ENCODE measurements at regions not wholly inside any gene's neighbourhood (a gene's known extent, or its start where the extent isn't known, plus 50 kb on each side); places are given as distances from the start of the nearest gene placed in this dataset.

DNA sequence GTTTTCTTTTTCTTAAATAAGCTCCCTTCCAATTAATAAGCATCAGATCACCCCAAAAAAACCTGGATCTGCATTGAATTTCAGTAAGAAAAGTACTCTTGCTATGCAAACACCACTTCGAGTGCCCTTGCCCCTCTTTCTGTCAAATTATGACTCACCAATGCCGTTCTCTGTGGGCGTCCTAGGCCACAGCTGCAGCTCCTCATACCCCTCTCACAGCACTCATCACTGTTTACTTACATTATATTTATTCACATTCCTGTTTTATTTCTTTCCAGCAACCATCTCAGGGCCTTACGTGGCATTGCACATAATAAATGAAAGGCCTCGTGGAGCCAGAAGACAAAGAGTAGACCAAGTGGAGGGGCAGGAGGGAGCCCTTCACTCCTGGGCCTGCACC, 99.1 kb upstream of the CTTNBP2NL start:
- H2AFZ ChIP-seq (ENCODE audit: low read length), result no peak overlapping the region
- H3K4me1 ChIP-seq (ENCODE audit: insufficient read depth, low read length, poor library complexity, severe bottlenecking), result no peaks in the 10 kb centered on the region
- no peaks in the 10 kb centered on the region for H3K27me3 ChIP-seq (ENCODE audit: insufficient read depth, low read length, poor library complexity, severe bottlenecking)
- no peaks in the 10 kb centered on the region for H3K9me3 ChIP-seq (ENCODE audit: insufficient read depth, low read depth, low read length)
- H3K4me3 ChIP-seq (ENCODE audit: low read length, poor library complexity, severe bottlenecking), result no peak overlapping the region
- no peaks in the 10 kb centered on the region for H3K36me3 ChIP-seq (ENCODE audit: insufficient read depth, low read length)
- H3K79me2 ChIP-seq (ENCODE audit: insufficient read depth, low read length), result no peaks in the 10 kb centered on the region
- H4K20me1 ChIP-seq (ENCODE audit: insufficient read depth, low read length, poor library complexity, severe bottlenecking), result no peaks in the 10 kb centered on the region
- H3K9ac ChIP-seq (ENCODE audit: low read depth, low read length, poor library complexity, severe bottlenecking), result no peak overlapping the region
- H3K4me2 ChIP-seq (ENCODE audit: low read depth, low read length, poor library complexity, severe bottlenecking), result no peak overlapping the region
- no peaks in the 10 kb centered on the region for H3K9me2 ChIP-seq (replicated peaks; ENCODE audit: low read depth, low read length)
- TF ChIP-seq EZH2phosphoT487 (IDR thresholded peaks at IDR 0.05; ENCODE audit: borderline replicate concordance), result no peak
- TF ChIP-seq, protein P1, sequence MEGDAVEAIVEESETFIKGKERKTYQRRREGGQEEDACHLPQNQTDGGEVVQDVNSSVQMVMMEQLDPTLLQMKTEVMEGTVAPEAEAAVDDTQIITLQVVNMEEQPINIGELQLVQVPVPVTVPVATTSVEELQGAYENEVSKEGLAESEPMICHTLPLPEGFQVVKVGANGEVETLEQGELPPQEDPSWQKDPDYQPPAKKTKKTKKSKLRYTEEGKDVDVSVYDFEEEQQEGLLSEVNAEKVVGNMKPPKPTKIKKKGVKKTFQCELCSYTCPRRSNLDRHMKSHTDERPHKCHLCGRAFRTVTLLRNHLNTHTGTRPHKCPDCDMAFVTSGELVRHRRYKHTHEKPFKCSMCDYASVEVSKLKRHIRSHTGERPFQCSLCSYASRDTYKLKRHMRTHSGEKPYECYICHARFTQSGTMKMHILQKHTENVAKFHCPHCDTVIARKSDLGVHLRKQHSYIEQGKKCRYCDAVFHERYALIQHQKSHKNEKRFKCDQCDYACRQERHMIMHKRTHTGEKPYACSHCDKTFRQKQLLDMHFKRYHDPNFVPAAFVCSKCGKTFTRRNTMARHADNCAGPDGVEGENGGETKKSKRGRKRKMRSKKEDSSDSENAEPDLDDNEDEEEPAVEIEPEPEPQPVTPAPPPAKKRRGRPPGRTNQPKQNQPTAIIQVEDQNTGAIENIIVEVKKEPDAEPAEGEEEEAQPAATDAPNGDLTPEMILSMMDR (conservative IDR thresholded peaks at IDR 0.05; ENCODE audit: low read length), result no peak
- no peaks in the 10 kb centered on the region for H3F3A ChIP-seq (ENCODE audit: low read depth)

DNA sequence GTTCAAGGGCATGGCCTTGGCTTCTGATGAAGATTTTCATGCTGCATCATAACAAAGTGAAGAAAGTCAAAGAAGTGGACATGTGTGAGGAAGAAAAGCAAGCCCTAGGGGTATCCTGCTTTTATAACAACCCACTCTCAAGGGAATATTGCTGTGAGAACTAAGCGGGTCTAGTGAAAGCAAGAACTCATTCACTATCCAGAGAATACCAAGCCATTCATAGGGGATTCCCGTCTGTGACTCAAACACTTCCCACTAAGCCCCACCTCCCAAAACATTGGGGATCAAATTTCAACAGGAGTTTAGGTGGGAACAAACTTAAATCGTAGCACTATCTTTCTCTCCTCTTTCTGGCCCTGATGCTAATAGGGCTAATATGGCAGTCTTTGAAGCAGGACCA, 98.5 kb upstream of the CTTNBP2NL start:
- Histone ChIP-seq H4K20me1 (ENCODE audit: insufficient read depth, low read length, poor library complexity, severe bottlenecking) (no peaks in the 10 kb centered on the region), H3K36me3 (ENCODE audit: insufficient read depth, low read length) (no peaks in the 10 kb centered on the region), H3K27me3 (ENCODE audit: insufficient read depth, low read length, poor library complexity, severe bottlenecking) (no peaks in the 10 kb centered on the region), H3K9ac (ENCODE audit: low read depth, low read length, poor library complexity, severe bottlenecking) (no peak overlapping the region), H3K4me2 (ENCODE audit: low read depth, low read length, poor library complexity, severe bottlenecking) (no peak overlapping the region), H3K4me3 (ENCODE audit: low read length, poor library complexity, severe bottlenecking) (no peak overlapping the region), H3K79me2 (ENCODE audit: insufficient read depth, low read length) (no peaks in the 10 kb centered on the region), H3K4me1 (ENCODE audit: insufficient read depth, low read length, poor library complexity, severe bottlenecking) (no peaks in the 10 kb centered on the region), H2AFZ (ENCODE audit: low read length) (no peak overlapping the region), H3F3A (ENCODE audit: low read depth) (no peaks in the 10 kb centered on the region), H3K9me3 (ENCODE audit: insufficient read depth, low read depth, low read length) (no peaks in the 10 kb centered on the region), H3K9me2 (replicated peaks; ENCODE audit: low read depth, low read length) (no peaks in the 10 kb centered on the region)
- TF ChIP-seq EZH2phosphoT487 (IDR thresholded peaks at IDR 0.05; ENCODE audit: borderline replicate concordance), result no peak
- TF ChIP-seq, protein P1 (conservative IDR thresholded peaks at IDR 0.05; ENCODE audit: low read length), result no peak

DNA sequence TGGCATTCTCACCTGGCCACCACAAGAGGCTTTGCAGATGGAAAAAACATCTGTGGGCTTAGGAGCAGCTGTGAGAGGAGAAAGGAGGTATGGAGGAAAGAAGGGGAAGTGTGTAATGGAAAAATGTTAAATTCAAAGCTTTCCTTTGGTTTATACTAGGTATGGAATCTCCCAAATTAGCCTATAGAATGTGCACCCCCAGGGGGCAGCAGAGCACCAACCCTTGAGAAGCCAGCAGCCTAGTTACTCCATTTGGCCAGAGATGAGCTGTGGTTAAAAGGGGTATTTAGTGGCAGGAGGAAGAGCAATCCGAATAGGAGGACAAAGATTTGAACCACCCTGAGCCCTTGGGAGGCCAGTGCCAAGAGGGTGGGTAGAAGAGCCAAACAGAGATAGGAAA, 97.5 kb upstream of the CTTNBP2NL start:
- no peaks in the 10 kb centered on the region for H3K79me2 ChIP-seq (ENCODE audit: insufficient read depth, low read length)
- H2AFZ ChIP-seq (ENCODE audit: low read length), result no peak overlapping the region
- no peaks in the 10 kb centered on the region for H3K36me3 ChIP-seq (ENCODE audit: insufficient read depth, low read length)
- no peaks in the 10 kb centered on the region for H3F3A ChIP-seq (ENCODE audit: low read depth)
- H3K9me3 ChIP-seq (ENCODE audit: insufficient read depth, low read depth, low read length), result no peaks in the 10 kb centered on the region
- H4K20me1 ChIP-seq (ENCODE audit: insufficient read depth, low read length, poor library complexity, severe bottlenecking), result no peaks in the 10 kb centered on the region
- no peak overlapping the region for H3K4me3 ChIP-seq (ENCODE audit: low read length, poor library complexity, severe bottlenecking)
- no peak overlapping the region for H3K4me2 ChIP-seq (ENCODE audit: low read depth, low read length, poor library complexity, severe bottlenecking)
- no peaks in the 10 kb centered on the region for H3K4me1 ChIP-seq (ENCODE audit: insufficient read depth, low read length, poor library complexity, severe bottlenecking)
- TF ChIP-seq EZH2phosphoT487 (IDR thresholded peaks at IDR 0.05; ENCODE audit: borderline replicate concordance), result no peak
- TF ChIP-seq, protein P1 (conservative IDR thresholded peaks at IDR 0.05; ENCODE audit: low read length), result peak; percentile 76
- no peaks in the 10 kb centered on the region for H3K9me2 ChIP-seq (replicated peaks; ENCODE audit: low read depth, low read length)
- no peak overlapping the region for H3K9ac ChIP-seq (ENCODE audit: low read depth, low read length, poor library complexity, severe bottlenecking)
- H3K27me3 ChIP-seq (ENCODE audit: insufficient read depth, low read length, poor library complexity, severe bottlenecking), result no peaks in the 10 kb centered on the region
